ENCODE measurements at regions not wholly inside any gene's neighbourhood (a gene's known extent, or its start where the extent isn't known, plus 50 kb on each side); places are given as distances from the start of the nearest gene placed in this dataset.

- Histone ChIP-seq H3K27me3 (ENCODE audit: control insufficient read depth in 3 of 3, insufficient read depth in 3 of 3, low read length in 2 of 3) (no peaks in the 10 kb centered on the region), H3K27ac (ENCODE audit: low read depth in 1 of 2, low read length in 1 of 2) (no peak overlapping the region), H3K4me3 (no peak overlapping the region), H3K36me3 (ENCODE audit: control insufficient read depth in 4 of 4, insufficient read depth in 4 of 4, low read length in 4 of 4) (no peaks in the 10 kb centered on the region), H3K9me3 (ENCODE audit: control insufficient read depth in 4 of 4, insufficient read depth in 3 of 4, low read length in 3 of 4) (peaks cover 0 to 2% (median 0%) of the 10 kb centered on the region in 4 donors), H3K9ac (ENCODE audit: insufficient read depth in 1 of 2, low read length in 2 of 2) (no peak overlapping the region), H3K4me1 (ENCODE audit: control insufficient read depth in 5 of 5, insufficient read depth in 5 of 5, low read length in 5 of 5) (no peaks in the 10 kb centered on the region)
- ATAC-seq (ENCODE audit: insufficient read depth, low FRiP score) (no peak), DNase-seq (no peak)
- 88 to 95% methylated on average over 5 of the region's 5 CpGs for WGBS, 2 donors
- TF ChIP-seq, protein P1, sequence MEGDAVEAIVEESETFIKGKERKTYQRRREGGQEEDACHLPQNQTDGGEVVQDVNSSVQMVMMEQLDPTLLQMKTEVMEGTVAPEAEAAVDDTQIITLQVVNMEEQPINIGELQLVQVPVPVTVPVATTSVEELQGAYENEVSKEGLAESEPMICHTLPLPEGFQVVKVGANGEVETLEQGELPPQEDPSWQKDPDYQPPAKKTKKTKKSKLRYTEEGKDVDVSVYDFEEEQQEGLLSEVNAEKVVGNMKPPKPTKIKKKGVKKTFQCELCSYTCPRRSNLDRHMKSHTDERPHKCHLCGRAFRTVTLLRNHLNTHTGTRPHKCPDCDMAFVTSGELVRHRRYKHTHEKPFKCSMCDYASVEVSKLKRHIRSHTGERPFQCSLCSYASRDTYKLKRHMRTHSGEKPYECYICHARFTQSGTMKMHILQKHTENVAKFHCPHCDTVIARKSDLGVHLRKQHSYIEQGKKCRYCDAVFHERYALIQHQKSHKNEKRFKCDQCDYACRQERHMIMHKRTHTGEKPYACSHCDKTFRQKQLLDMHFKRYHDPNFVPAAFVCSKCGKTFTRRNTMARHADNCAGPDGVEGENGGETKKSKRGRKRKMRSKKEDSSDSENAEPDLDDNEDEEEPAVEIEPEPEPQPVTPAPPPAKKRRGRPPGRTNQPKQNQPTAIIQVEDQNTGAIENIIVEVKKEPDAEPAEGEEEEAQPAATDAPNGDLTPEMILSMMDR (IDR thresholded peaks at IDR 0.05; ENCODE audit: control extremely low read depth, extremely low read depth), result no peak
Observed at GRCh38 chr20:60180986-60181385, 222.8 kb downstream of the CDH26 start.

GRCh38 chr20:60186412-60186811 is 228.2 kb downstream of the CDH26 start:
- no peak for ATAC-seq (ENCODE audit: insufficient read depth, low FRiP score)

DNA sequence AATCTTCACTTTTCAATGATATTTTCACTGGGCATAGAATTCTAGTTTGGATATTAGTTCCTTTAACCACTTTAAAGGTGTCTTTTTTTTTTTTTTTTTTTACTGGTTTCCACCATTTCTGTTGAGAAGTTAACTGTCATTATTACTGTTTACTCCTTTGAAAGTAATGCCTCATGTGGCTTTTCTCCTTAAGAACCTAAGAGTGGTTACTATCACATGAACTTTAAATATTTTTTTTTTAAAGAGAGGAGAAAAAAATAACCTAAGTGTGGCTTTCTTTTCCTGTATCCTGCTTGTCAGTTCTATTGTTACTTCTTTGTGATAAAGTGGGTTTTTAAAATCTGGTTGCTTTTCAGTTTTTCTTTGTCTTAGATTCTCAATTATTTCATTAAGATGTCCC is 229.5 kb downstream of the CDH26 start:
- ATAC-seq (ENCODE audit: insufficient read depth, low FRiP score), result no peak
- Histone ChIP-seq H3K36me3 (ENCODE audit: control insufficient read depth in 4 of 4, insufficient read depth in 4 of 4, low read length in 4 of 4) (no peaks in the 10 kb centered on the region), H3K9me3 (ENCODE audit: control insufficient read depth in 4 of 4, insufficient read depth in 3 of 4, low read length in 3 of 4) (peaks cover 0 to 2% (median 0%) of the 10 kb centered on the region in 4 donors), H3K27me3 (ENCODE audit: control insufficient read depth in 3 of 3, insufficient read depth in 3 of 3, low read length in 2 of 3) (peaks cover 0 to 6% (median 2%) of the 10 kb centered on the region in 3 donors), H3K9ac (ENCODE audit: insufficient read depth in 1 of 2, low read length in 2 of 2) (no peak overlapping the region), H3K27ac (ENCODE audit: low read depth in 1 of 2, low read length in 1 of 2) (no peak overlapping the region), H3K4me3 (no peak overlapping the region), H3K4me1 (ENCODE audit: control insufficient read depth in 5 of 5, insufficient read depth in 5 of 5, low read length in 5 of 5) (no peaks in the 10 kb centered on the region)
- DNase-seq, result no peak
- TF ChIP-seq, protein P1 (IDR thresholded peaks at IDR 0.05; ENCODE audit: control extremely low read depth, extremely low read depth), result no peak

More at GRCh38 chr20:60186412-60186811, 228.2 kb downstream of the CDH26 start:
- Histone ChIP-seq H3K36me3 (ENCODE audit: control insufficient read depth in 4 of 4, insufficient read depth in 4 of 4, low read length in 4 of 4) (no peaks in the 10 kb centered on the region), H3K4me1 (ENCODE audit: control insufficient read depth in 5 of 5, insufficient read depth in 5 of 5, low read length in 5 of 5) (no peaks in the 10 kb centered on the region), H3K4me3 (no peak overlapping the region), H3K27me3 (ENCODE audit: control insufficient read depth in 3 of 3, insufficient read depth in 3 of 3, low read length in 2 of 3) (peaks cover 0 to 6% (median 2%) of the 10 kb centered on the region in 3 donors), H3K27ac (ENCODE audit: low read depth in 1 of 2, low read length in 1 of 2) (no peak overlapping the region), H3K9me3 (ENCODE audit: control insufficient read depth in 4 of 4, insufficient read depth in 3 of 4, low read length in 3 of 4) (peaks cover 0 to 2% (median 0%) of the 10 kb centered on the region in 4 donors), H3K9ac (ENCODE audit: insufficient read depth in 1 of 2, low read length in 2 of 2) (no peak overlapping the region)
- TF ChIP-seq, protein P1 (IDR thresholded peaks at IDR 0.05; ENCODE audit: control extremely low read depth, extremely low read depth), result no peak
- 78 to 87% methylated on average over 4 of the region's 4 CpGs for WGBS, 2 donors
- DNase-seq, result no peak

DNA sequence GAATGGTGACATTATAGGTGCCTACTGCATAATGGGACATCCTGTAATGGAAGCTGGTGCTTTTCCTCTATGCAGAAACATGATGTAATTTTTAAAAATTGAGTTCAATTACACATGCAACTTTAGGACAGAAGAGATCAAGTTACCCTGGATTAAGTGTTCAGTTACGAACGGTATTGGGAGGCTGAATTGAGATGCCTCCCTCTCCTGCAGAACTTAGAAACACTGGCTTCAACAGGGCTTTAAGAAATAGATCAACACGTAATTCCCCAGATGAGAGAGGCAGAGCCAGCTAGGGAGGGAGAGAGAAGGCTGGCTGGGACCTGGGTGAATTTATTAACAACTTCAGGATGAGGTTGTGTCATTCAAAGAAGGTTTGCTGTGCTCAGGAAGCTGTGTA is 232.8 kb downstream of the CDH26 start:
- ATAC-seq (ENCODE audit: insufficient read depth, low FRiP score), result no peak

More for the DNA sequence above, 232.8 kb downstream of the CDH26 start:
- Histone ChIP-seq H3K27ac (ENCODE audit: low read depth in 1 of 2, low read length in 1 of 2) (no peak overlapping the region), H3K9me3 (ENCODE audit: control insufficient read depth in 4 of 4, insufficient read depth in 3 of 4, low read length in 3 of 4) (peaks cover 0 to 5% (median 0%) of the 10 kb centered on the region in 4 donors), H3K9ac (ENCODE audit: insufficient read depth in 1 of 2, low read length in 2 of 2) (no peak overlapping the region), H3K27me3 (ENCODE audit: control insufficient read depth in 3 of 3, insufficient read depth in 3 of 3, low read length in 2 of 3) (peaks cover 0 to 6% (median 2%) of the 10 kb centered on the region in 3 donors), H3K36me3 (ENCODE audit: control insufficient read depth in 4 of 4, insufficient read depth in 4 of 4, low read length in 4 of 4) (no peaks in the 10 kb centered on the region), H3K4me3 (no peak overlapping the region), H3K4me1 (ENCODE audit: control insufficient read depth in 5 of 5, insufficient read depth in 5 of 5, low read length in 5 of 5) (no peaks in the 10 kb centered on the region)
- WGBS, 2 donors, result 81 to 82% methylated on average over 3 of the region's 3 CpGs
- DNase-seq, result no peak
- TF ChIP-seq, protein P1 (IDR thresholded peaks at IDR 0.05; ENCODE audit: control extremely low read depth, extremely low read depth), result no peak

Data from lung (tissue), 11 donors.